K562 (cell line): ENCODE measurements at regions not wholly inside any gene's neighbourhood (a gene's known extent, or its start where the extent isn't known, plus 50 kb on each side); places are given as distances from the start of the nearest gene placed in this dataset.

ENCODE experiments used
- ATAC-seq: fragments of 200-7000 bp; cut with Tn5 transposase; 3 replicates; pipeline ENCODE4 v1.9.1; 2020; ENCODE audit warnings: moderate library complexity
- BruUV-seq: library from RNA; stranded (reverse); fragments of 400-500 nt; replicated peaks from 2 replicates; lab custom pipeline; 2021; lab: Mats Ljungman, UMichigan
- CTCF ChIA-PET: fragments of 300-600 bp; formaldehyde crosslinking; extraction: SDS; loops from one replicate; lab custom pipeline; 2021; ENCODE audit warnings: low intra/inter-chr PET ratio; lab: Yijun Ruan, JAX
- POLR2A ChIA-PET: fragments of 300-600, 350-650 bp; sonication (Branson Sonifier 250); formaldehyde crosslinking; extraction: SDS; loops from one replicate; lab custom pipeline; 2021; ENCODE audit warnings: antibody characterized with exemption, inconsistent platforms; lab: Yijun Ruan, JAX
- DNase-seq, 4 experiments: peaks; one replicate each; pipeline versions ENCODE4 v3.0.0 to v3.0.0-alpha.2; 2011 to 2018; ENCODE audit warnings: low spot score in 3 of 4, mixed read lengths in 3 of 4; ENCODE audit errors: extremely low read depth in 1 of 4
- FAIRE-seq: peaks from 2 replicates; lab custom pipeline; 2011; peaks lifted over from hg19 to GRCh38; lab: Jason Lieb, UNC
- H2AFZ ChIP-seq: 2 replicates; pipeline ENCODE4 v1.6.0; 2011; ENCODE audit warnings: low read depth, low read length, control low read depth, inconsistent platforms
- H3K27ac ChIP-seq: fragments of 200-600 bp; 3 replicates; pipeline ENCODE4 v1.8.0; 2011; ENCODE audit warnings: low read depth, mild to moderate bottlenecking, control low read depth, inconsistent platforms, low read length, moderate library complexity, mixed read lengths; ENCODE audit errors: extremely low read depth
- H3K27me3 ChIP-seq, 2 experiments: fragments of 300-600 bp in 1 of 2; 2 replicates in 1 of 2; 3 replicates in 1 of 2; pipeline versions ENCODE4 v1.6.0 to v1.8.0; 2011; ENCODE audit warnings: inconsistent platforms in 2 of 2, low read length in 2 of 2, mild to moderate bottlenecking in 1 of 2, mixed read lengths in 1 of 2, moderate library complexity in 1 of 2; ENCODE audit not compliant: control insufficient read depth in 2 of 2, insufficient read depth in 2 of 2
- H3K36me3 ChIP-seq: fragments of 300-600 bp; 3 replicates; pipeline ENCODE4 v1.8.0; 2011; ENCODE audit warnings: mild to moderate bottlenecking, low read length, inconsistent platforms; ENCODE audit not compliant: control insufficient read depth, insufficient read depth
- H3K4me1 ChIP-seq, 2 experiments: fragments of 200-600 bp in 1 of 2; replicated peaks in 1 of 2; 2 replicates in 1 of 2; 3 replicates in 1 of 2; pipeline versions ENCODE4 v1.5.1 to v1.8.0; 2011; ENCODE audit warnings: inconsistent platforms in 2 of 2, low read length in 2 of 2, mild to moderate bottlenecking in 1 of 2, mixed read lengths in 1 of 2, moderate library complexity in 1 of 2; ENCODE audit not compliant: control insufficient read depth in 2 of 2, insufficient read depth in 2 of 2
- H3K4me2 ChIP-seq: 2 replicates; pipeline ENCODE4 v1.6.1; 2011; ENCODE audit warnings: low read length, control low read depth, inconsistent platforms, mixed read lengths; ENCODE audit not compliant: insufficient read depth
- H3K4me3 ChIP-seq: fragments of 200-600 bp; sonication (generic), shearing (Covaris generic); 2 replicates; pipeline ENCODE4 v1.5.1; 2016; ENCODE audit warnings: control low read depth, inconsistent platforms
- H3K79me2 ChIP-seq: fragments of 200-600 bp; 3 replicates; pipeline ENCODE4 v1.8.0; 2011; ENCODE audit warnings: low read length, inconsistent platforms; ENCODE audit not compliant: control insufficient read depth, insufficient read depth
- H3K9ac ChIP-seq, 2 experiments: 2 replicates each; pipeline versions ENCODE4 v1.6.0 to v1.6.1; 2011; ENCODE audit warnings: low read depth in 2 of 2, low read length in 2 of 2, control low read depth in 1 of 2, inconsistent platforms in 1 of 2, mild to moderate bottlenecking in 1 of 2, mixed read lengths in 1 of 2; ENCODE audit not compliant: insufficient read depth in 1 of 2
- H3K9me1 ChIP-seq: one replicate; pipeline ENCODE4 v1.6.0; 2011; ENCODE audit warnings: inconsistent platforms, mild to moderate bottlenecking, low read length, moderate library complexity; ENCODE audit not compliant: control insufficient read depth, insufficient read depth
- H3K9me3 ChIP-seq: replicated peaks from 2 replicates; pipeline ENCODE4 v1.5.1; 2011; ENCODE audit warnings: low read depth, low read length, inconsistent platforms; ENCODE audit not compliant: control insufficient read depth, insufficient read depth
- H4K20me1 ChIP-seq: replicated peaks from 2 replicates; pipeline ENCODE4 v1.6.1; 2011; ENCODE audit warnings: low read length, inconsistent platforms, mixed read lengths; ENCODE audit not compliant: control insufficient read depth, insufficient read depth
- GTF2B ChIP-seq: IDR thresholded peaks from 2 replicates; pipeline ENCODE4 v1.6.1; 2011; ENCODE audit not compliant: insufficient read length; ENCODE audit errors: extremely low read depth
- MAZ ChIP-seq, 2 experiments: fragments of 450-650 bp in 1 of 2; sonication (generic) in 1 of 2; formaldehyde crosslinking; IDR thresholded peaks in 1 of 2; conservative IDR thresholded peaks in 1 of 2; 2 replicates each; pipeline versions ENCODE4 v1.4.0 to v1.5.0; 2020; ENCODE audit warnings: mild to moderate bottlenecking in 1 of 2, missing genetic modification reagents in 1 of 2
- MED1 ChIP-seq: sonication (generic); formaldehyde crosslinking; IDR thresholded peaks from 2 replicates; pipeline ENCODE4 v1.8.1; 2023; ENCODE audit warnings: missing genetic modification reagents, borderline replicate concordance
- NELFE ChIP-seq: IDR thresholded peaks from 2 replicates; pipeline ENCODE4 v1.6.1; 2011; ENCODE audit warnings: mild to moderate bottlenecking; ENCODE audit not compliant: insufficient read depth, insufficient read length
- NR2C2 ChIP-seq, 2 experiments: fragments of 200-800 bp in 1 of 2; sonication (Bioruptor generic) in 1 of 2; sonication (generic) in 1 of 2; formaldehyde crosslinking in 1 of 2; IDR thresholded peaks; 2 replicates each; pipeline versions ENCODE4 v1.6.1 to v1.8.0; 2016 to 2022; ENCODE audit warnings: mild to moderate bottlenecking in 1 of 2, missing compliant biosample characterization in 1 of 2, missing genetic modification characterization in 1 of 2, missing genetic modification reagents in 1 of 2
- SREBF1 ChIP-seq: fragments of 150-350 bp; IDR thresholded peaks from 2 replicates; pipeline ENCODE4 v1.6.1; 2014; ENCODE audit warnings: antibody characterized with exemption, low read depth, low read length, borderline replicate concordance
- SRSF9 ChIP-seq: fragments of 200-400 bp; formaldehyde crosslinking; IDR thresholded peaks from 2 replicates; pipeline ENCODE4 v1.6.1; 2017; ENCODE audit warnings: low read depth, low read length, borderline replicate concordance
- THAP12 ChIP-seq: fragments of 250-450 bp; sonication (Bioruptor Pico); IDR thresholded peaks from 2 replicates; pipeline ENCODE4 v1.9.0; 2021; ENCODE audit warnings: mild to moderate bottlenecking, inconsistent platforms
- ZNF764 ChIP-seq: fragments of 250-450 bp; sonication (Bioruptor Pico); IDR thresholded peaks from 2 replicates; pipeline ENCODE4 v1.4.0; 2020; ENCODE audit warnings: low read depth, mild to moderate bottlenecking, moderate library complexity
- WGBS: fragments of 100-300 bp; shearing (Covaris generic); methylation state at CpG from one replicate; pipeline ENCODE4 v1.1.6; 2016; ENCODE audit warnings: low coverage, mixed read lengths; ENCODE audit not compliant: insufficient coverage; ENCODE audit errors: missing lambda C conversion rate; 5-methylcytosine and 5-hydroxymethylcytosine counted together
- in situ Hi-C: fragments of 300-500 bp; cut with MboI; formaldehyde crosslinking; loops from 4 replicates; pipeline ENCODE4 v1.15.0; 2018; ENCODE audit warnings: inconsistent platforms, mixed read lengths
- intact Hi-C: fragments of 100-400 bp; cut with micrococcal nuclease; formaldehyde crosslinking; loops from 2 replicates; pipeline ENCODE4 v1.14.2; 2022

GRCh38 chr5:174348311-174348981 lies 302.9 kb downstream of the NSG2 start:
- no peaks in the 10 kb centered on the region for H3K9me3 ChIP-seq
- no peak overlapping the region for H3K4me2 ChIP-seq
- intact Hi-C loops: no loop called here
- no peaks in the 10 kb centered on the region for H3K9me1 ChIP-seq
- H3K4me3 ChIP-seq: no peak overlapping the region
- H4K20me1 ChIP-seq: no peaks in the 10 kb centered on the region
- TF ChIP-seq NELFE: no peak
- no peak for TF ChIP-seq THAP12 (CRISPR knock-in tag)
- TF ChIP-seq MED1 (CRISPR knock-in tag): no peak
- no peak for TF ChIP-seq MAZ (CRISPR knock-in tag; conservative IDR thresholded peaks at IDR 0.05 in 1 of 2, IDR thresholded peaks at IDR 0.05 in 1 of 2)
- no peak for TF ChIP-seq SREBF1
- TF ChIP-seq GTF2B: no peak
- no peak for TF ChIP-seq NR2C2 (CRISPR knock-in tag; IDR thresholded peaks at IDR 0.05)
- TF ChIP-seq NR2C2 (tag; IDR thresholded peaks at IDR 0.05): no peak
- no peak for TF ChIP-seq SRSF9
- no peak for TF ChIP-seq ZNF764 (CRISPR knock-in tag)
- no peak overlapping the region for H3K27ac ChIP-seq
- no peaks in the 10 kb centered on the region for H3K36me3 ChIP-seq
- CTCF ChIA-PET: no interaction called here
- POLR2A ChIA-PET: interaction anchor here (0.6 to 1.0 kb wide), 2 partner anchors 15 to 107 kb away, joined by 3 read pairs; no protein-coding TSS in a partner anchor
- no peaks in the 10 kb centered on the region for H3K4me1 ChIP-seq
- in situ Hi-C loops: no loop called here
- 0% methylated on average over 8 of the region's 8 CpGs for WGBS
- no peak overlapping the region for H3K9ac ChIP-seq
- no TSS peak for BruUV-seq
- no peak overlapping the region for H2AFZ ChIP-seq
- DNase-seq (no peak), FAIRE-seq (no peak), ATAC-seq (no peak)
- no peaks in the 10 kb centered on the region for H3K79me2 ChIP-seq
- peaks cover 5 to 20% of the 10 kb centered on the region in 2 experiments; a peak in 3 of 5 replicates for H3K27me3 ChIP-seq
